DMS53 treated with DMSO at 0.1 percent for 48 hours (cell line): ENCODE measurements at regions not wholly inside any gene's neighbourhood (a gene's known extent, or its start where the extent isn't known, plus 50 kb on each side); places are given as distances from the start of the nearest gene placed in this dataset.
"Not testable (repeated sequence)": the region's sequence is repeated elsewhere in the genome, so short reads cannot be mapped to it uniquely, and the experiment has no call there.

Experiments used
- DNase-seq: peaks from one replicate; lab custom pipeline; 2025; ENCODE audit not compliant: unreplicated experiment; lab: John Stamatoyannopoulos, UW

- DNase-seq = peak; percentile 10
Measured at GRCh38 chr3:153026026-153026425, 136.0 kb upstream of the RAP2B start.

GRCh38 chr3:153028381-153028780 lies 133.6 kb upstream of the RAP2B start:
- no peak for DNase-seq

GRCh38 chr3:153029350-153029749 lies 132.7 kb upstream of the RAP2B start:
- DNase-seq = no peak

- no peak for DNase-seq
Measured at GRCh38 chr3:153032891-153033290, 129.1 kb upstream of the RAP2B start.

GRCh38 chr3:153036846-153037245 lies 125.2 kb upstream of the RAP2B start:
- no peak for DNase-seq

- DNase-seq = no peak
Measured at GRCh38 chr3:153038367-153038766, 123.7 kb upstream of the RAP2B start.

- no peak for DNase-seq
Measured at GRCh38 chr3:153038779-153039178, 123.2 kb upstream of the RAP2B start.

- DNase-seq = no peak
Measured at GRCh38 chr3:153041181-153041580, 120.8 kb upstream of the RAP2B start.

GRCh38 chr3:153042088-153042487 lies 119.9 kb upstream of the RAP2B start:
- no peak for DNase-seq

- DNase-seq = no peak
Measured at GRCh38 chr3:153043729-153044328, 118.2 kb upstream of the RAP2B start.

- DNase-seq = no peak
Measured at GRCh38 chr3:153045150-153045549, 116.9 kb upstream of the RAP2B start.

- DNase-seq = no peak
Measured at GRCh38 chr3:153050978-153051377, 111.0 kb upstream of the RAP2B start.

- DNase-seq = peak; percentile 18
Measured at GRCh38 chr3:153051427-153052095, 110.5 kb upstream of the RAP2B start.

GRCh38 chr3:153052096-153052460 lies 109.9 kb upstream of the RAP2B start:
- peak; percentile 49 for DNase-seq

GRCh38 chr3:153055217-153055616 lies 106.8 kb upstream of the RAP2B start:
- no peak for DNase-seq

- DNase-seq = no peak
Measured at GRCh38 chr3:153055779-153056178, 106.2 kb upstream of the RAP2B start.

- DNase-seq = not testable (repeated sequence)
Measured at GRCh38 chr3:153058031-153058688, 103.9 kb upstream of the RAP2B start.

GRCh38 chr3:153060346-153060745 lies 101.7 kb upstream of the RAP2B start:
- no peak for DNase-seq

- DNase-seq = no peak
Measured at GRCh38 chr3:153061938-153062528, 100.0 kb upstream of the RAP2B start.

GRCh38 chr3:153063337-153063736 lies 98.7 kb upstream of the RAP2B start:
- DNase-seq = no peak

- no peak for DNase-seq
Measured at GRCh38 chr3:153066983-153067382, 95.0 kb upstream of the RAP2B start.
